SW 1271 (cell line): ENCODE measurements at regions not wholly inside any gene's neighbourhood (a gene's known extent, or its start where the extent isn't known, plus 50 kb on each side); places are given as distances from the start of the nearest gene placed in this dataset.
"Not testable (repeated sequence)": the region's sequence is repeated elsewhere in the genome, so short reads cannot be mapped to it uniquely, and the experiment has no call there.

Experiments used
- DNase-seq, 2 experiments: peaks; one replicate each; lab custom pipeline; 2025; lab: John Stamatoyannopoulos, UW

DNA sequence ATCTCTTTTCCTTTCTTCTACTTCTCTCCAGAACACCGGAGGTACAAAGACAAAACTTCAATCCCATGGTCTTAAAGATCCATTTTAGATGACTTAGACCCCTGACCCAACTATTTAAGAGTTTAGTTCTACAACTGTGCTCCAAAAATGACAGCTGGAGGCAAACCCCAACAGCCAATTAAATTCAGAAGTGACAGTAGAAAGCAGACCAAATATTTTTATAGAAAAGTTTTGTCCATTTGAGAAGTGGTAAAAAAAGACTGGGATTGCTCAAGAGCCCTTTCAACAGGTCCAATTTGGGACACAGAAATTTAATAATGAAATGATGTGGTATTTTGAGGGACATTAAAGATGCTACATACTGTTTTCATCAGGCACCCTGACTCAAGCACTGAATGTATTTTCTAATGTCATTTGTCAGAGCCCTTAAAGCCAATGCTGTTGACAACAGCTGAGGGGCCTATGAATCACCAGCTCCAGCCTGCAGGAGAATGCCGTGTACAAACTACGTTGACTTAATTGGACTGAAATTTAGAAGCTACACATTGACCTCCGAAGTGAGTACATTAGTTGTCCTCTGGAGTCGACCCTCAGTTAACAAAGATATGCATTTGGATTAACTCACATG lies 147.5 kb upstream of the PIK3R1 start:
- no peak for DNase-seq

DNA sequence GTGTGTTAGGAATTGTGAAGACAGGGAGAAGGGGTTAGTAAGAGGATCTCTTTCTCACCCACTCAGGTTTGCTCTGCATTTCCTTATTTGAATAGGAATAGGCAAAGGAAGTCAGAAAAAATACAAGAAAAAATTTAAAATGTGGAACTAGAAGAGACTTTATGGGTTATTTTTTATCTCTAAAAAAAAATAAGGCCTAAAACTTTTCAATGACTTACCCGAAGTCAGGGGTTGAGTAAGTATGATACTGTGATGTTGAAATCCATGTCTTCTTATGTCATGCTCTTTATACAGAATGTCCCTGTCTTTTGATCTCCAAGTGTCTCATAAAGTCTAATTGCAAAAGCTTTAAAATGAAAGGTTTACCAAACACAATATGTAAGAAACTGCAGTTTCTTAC lies 148.3 kb upstream of the PIK3R1 start:
- no peak for DNase-seq

- DNase-seq: no peak
Measured at GRCh38 chr5:68066277-68066955, 149.1 kb upstream of the PIK3R1 start.

DNA sequence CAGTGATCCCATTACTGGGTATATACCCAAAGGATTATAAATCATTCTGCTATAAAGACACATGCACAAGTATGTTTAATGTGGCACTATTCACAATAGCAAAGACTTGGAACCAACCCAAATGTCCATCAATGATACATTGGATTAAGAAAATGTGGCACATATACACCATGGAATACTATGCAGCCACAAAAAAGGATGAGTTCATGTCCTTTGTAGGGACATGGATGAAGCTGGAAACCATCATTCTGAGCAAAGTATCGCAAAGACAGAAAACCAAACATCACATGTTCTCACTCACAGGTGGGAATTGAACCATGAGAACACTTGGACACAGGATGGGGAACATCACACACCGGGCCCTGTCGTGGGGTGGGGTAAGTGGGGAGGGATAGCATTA lies 150.2 kb upstream of the PIK3R1 start:
- not testable (repeated sequence) for DNase-seq

- no peak for DNase-seq
Measured at GRCh38 chr5:68060382-68060781, 155.2 kb upstream of the PIK3R1 start.

DNA sequence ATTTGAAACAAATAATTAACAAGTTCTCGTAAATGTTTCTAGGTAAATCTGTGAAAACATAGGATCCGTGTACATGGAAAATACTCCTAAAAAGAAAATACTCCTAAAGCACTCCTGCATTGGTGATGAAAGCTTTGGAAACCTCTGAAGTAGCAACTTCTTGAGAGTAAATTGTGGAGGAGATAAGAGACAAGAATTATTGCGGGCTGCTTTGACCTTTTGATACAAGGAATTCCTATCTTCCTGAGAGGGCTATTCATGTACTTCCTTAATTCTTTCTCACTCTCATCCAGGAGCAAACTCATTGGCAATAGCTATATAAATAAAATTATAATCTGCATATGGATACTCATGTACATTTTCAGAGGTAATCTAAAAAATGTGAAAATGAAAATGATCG lies 158.4 kb upstream of the PIK3R1 start:
- DNase-seq: no peak

- DNase-seq: no peak
Measured at GRCh38 chr5:68055686-68056085, 159.9 kb upstream of the PIK3R1 start.

DNA sequence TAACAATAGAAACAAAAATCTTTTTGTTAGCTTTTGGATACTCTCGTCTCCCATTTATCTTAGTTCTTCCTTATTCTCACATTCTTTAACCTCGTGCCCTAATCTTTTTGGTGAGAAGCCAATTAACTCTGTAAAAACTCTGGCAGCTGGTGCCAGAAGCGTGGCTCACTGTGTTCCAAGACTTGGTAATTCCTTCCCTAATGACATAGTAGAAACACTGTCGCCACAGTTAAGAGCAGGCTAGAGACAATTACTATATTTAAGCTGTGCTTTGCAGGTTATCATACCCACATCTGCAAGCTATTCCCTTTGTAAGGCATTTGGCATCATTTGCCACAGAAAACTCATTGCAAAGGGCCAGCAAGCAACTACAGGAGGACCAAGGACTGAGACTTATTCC lies 160.9 kb upstream of the PIK3R1 start:
- DNase-seq: no peak

- DNase-seq: no peak
Measured at GRCh38 chr5:68053202-68053601, 162.4 kb upstream of the PIK3R1 start.

DNA sequence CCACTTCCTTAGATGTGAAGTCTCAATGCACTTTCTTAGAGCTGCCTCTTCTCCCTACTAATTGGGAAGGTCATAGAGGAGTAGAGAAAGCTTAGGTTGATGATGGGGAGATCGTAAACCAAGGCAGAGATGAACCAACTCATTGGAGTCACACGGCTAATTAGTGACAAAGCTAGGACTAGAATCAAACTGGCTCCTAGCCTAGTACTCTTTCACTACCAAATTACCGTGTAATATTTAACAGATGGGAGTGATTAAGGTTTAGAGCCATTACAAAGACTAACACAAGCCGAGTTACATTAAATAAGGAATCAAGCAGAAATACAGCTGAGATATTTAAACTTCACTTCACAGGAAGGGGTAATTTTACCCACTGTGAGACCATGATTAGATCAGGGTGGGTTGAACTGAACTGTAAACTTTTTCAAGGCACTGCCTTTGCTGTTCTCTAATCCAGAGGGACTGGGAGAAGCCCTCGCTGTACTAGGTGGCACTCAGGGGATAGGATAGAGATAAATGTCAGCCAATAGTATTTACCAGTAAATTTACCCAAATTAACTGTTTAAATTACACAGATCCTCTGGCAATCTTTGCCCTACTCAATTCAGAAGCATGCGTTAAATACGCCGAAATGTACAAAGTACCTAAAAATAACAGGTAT lies 166.4 kb upstream of the PIK3R1 start:
- DNase-seq: no peak

GRCh38 chr5:68048516-68048915 lies 167.0 kb upstream of the PIK3R1 start:
- DNase-seq: no peak

DNA sequence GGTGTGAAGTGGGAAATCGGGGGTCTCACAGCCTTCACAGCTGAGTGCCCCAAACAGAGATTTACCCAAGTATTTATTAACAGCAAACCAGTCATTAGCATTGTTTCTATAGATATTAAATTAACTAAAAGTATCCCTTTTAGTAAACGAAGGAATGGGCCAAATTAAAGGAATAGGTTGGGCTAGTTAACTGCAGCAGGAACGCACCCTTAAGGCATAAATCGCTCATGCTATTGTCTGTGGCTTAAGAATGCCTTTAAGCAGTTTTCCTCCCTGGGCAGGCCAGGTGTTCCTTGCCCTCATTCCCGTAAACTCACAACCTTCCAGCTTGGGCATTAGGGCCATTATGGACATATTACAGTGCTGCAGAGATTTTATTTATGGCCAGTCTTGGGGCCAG lies 167.5 kb upstream of the PIK3R1 start:
- DNase-seq: not testable (repeated sequence)

GRCh38 chr5:68047035-68047434 lies 168.5 kb upstream of the PIK3R1 start:
- DNase-seq: no peak

GRCh38 chr5:68046445-68046844 lies 169.1 kb upstream of the PIK3R1 start:
- DNase-seq: peak; percentile 85 to 94

GRCh38 chr5:68041293-68041692 lies 174.3 kb upstream of the PIK3R1 start:
- DNase-seq: no peak

DNA sequence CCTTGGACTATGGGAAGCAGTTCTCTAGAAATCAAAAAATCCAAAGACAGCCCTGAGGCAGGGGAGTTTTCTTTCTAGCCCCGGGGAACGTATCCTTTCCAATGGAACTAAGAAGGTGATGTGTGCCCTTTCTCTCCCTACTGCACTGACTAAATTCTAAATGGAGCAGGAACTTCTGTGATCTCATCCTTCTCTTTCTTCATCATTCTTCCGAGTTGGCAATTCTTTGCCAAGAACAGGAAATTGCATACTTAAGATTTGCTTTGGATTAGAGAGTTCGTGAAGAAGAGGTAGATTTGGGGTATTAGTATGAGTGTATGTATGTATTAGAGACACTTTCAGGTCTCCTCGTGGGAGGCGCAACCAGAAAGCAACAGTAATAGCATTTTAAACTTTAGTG lies 178.0 kb upstream of the PIK3R1 start:
- no peak for DNase-seq

DNA sequence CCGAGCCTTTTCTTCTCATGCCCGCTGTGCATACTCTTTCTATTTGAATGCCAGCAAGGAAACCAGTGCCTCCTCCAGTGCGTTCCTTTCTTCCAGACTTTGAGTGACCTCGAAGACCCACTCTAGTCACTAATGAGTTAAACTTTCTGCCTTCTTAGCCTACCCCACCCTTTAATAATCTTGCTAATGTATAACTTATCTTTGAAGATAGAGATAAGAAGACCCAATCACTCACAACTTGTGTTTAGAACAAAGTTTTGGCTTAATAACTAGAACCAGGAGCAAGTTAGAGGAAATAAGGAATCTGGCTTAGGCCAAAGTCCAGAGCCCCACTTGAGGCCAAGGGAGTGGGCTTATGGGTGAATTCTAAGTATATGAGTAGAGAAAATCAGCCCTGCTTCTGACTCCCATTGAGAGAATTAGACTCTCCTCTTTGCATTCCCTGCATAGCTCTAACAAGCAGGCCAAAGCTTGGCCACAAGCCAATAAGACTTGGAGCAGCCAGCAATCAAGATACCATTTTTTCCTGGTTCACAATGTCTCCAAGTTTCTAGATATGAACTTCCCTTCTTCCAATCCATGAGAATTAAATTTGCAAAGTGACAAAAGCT lies 181.5 kb upstream of the PIK3R1 start:
- DNase-seq: no peak

DNA sequence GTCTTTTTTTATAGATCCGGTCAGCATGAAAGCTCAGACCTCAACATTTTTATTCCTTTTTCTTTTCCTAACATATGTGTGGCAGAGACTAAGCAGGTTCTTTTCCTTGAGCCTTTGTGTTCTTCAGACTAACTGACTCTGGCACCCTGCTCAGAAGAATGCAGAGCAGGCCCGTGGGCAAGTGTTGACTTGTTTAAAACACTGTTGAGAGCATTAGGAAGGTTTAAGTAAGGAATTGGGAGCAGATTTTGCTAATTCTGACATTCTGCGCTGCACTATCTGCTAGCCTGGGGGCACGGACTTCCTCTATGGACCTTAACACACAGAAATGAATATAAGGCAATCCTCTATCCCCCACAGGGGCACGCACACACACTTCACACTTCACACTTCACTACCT lies 182.5 kb upstream of the PIK3R1 start:
- no peak for DNase-seq

DNA sequence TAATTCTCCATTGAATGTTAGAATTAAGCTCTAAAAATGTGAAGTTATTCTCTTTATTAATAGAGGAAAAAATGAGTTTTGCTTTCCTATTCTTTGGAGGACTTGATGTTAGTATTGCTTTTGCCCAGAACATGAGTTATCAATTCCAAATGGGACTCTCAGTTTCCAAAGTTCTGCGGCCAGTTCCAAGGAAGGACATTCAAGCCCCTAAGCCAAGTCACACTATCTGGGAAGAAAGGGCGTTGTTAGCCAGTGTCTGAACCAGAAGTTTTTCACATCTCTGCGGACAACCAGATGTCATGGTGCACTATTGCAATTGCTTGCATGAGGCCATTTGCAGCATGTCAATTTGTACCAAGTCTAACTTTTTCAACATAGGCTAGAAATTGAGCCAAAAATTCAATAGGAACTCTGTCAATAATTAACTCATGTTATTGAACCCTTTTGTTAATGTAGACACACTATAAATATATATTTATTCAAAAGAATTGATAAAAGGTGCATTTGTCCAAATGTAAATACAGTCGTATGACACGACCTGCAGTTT lies 183.3 kb upstream of the PIK3R1 start:
- DNase-seq: no peak

DNA sequence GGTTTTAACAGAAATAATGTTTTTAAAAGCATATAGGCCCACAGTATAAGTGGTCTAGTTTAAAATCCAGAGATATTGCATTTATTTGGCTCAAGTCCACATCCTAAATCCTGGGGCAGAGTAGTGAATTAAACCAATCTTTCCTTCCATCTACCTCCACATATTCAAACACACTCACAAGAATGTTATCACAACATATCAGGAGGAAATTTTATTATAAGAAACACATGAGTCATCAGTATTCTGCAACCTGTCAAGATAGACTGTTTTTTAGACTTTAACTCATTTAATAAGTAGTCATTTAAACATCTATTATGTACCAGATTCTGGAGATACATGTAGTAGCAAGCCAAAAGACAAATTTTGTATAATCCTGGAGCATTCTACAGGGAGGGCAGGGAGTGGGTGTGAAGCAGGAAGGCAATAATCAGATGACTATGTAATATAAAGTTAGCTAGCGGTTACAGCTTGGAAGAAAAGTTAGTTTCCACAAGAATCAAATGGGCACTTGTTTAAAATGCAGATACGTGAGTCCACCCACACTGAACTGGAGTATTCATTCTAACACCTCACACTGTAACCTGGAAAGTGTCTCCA lies 187.3 kb upstream of the PIK3R1 start:
- no peak for DNase-seq

GRCh38 chr5:68027519-68027918 lies 188.0 kb upstream of the PIK3R1 start:
- DNase-seq: no peak
